C4-2B (cell line): ENCODE measurements at regions not wholly inside any gene's neighbourhood (a gene's known extent, or its start where the extent isn't known, plus 50 kb on each side); places are given as distances from the start of the nearest gene placed in this dataset.

Experiments
- H3K27ac ChIP-seq: fragments of 450-650 bp; 2 replicates; pipeline ENCODE4 v1.5.1; 2017
- ZFX ChIP-seq: fragments of 450-650 bp; IDR thresholded peaks from 2 replicates; pipeline ENCODE4 v1.6.1; 2017
- TF ChIP-seq, protein P1 (sequence below): fragments of 450-650 bp; conservative IDR thresholded peaks from 2 replicates; pipeline ENCODE4 v1.5.1; 2017; ENCODE audit warnings: mild to moderate bottlenecking

DNA sequence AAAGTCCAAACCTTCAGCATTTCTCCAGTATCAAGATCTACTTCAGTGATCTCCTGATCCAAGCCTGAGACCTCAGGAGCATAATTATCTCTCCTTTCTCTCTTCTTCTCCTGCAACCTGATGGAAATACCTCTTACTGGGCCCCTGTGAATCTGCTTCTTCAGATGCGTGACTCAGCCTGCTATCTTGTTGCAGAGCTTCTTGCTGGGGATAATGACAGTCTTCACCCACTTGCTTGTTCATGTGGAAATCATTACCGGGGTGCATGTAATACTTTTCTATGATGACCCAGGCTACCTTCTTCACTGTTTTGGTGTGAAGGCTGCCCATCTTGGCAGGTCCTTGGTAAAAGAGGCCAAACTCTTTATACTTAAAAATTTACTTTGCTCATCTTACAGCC, 140.0 kb upstream of the POU2AF2 start:
- TF ChIP-seq ZFX = no peak
- TF ChIP-seq, protein P1, sequence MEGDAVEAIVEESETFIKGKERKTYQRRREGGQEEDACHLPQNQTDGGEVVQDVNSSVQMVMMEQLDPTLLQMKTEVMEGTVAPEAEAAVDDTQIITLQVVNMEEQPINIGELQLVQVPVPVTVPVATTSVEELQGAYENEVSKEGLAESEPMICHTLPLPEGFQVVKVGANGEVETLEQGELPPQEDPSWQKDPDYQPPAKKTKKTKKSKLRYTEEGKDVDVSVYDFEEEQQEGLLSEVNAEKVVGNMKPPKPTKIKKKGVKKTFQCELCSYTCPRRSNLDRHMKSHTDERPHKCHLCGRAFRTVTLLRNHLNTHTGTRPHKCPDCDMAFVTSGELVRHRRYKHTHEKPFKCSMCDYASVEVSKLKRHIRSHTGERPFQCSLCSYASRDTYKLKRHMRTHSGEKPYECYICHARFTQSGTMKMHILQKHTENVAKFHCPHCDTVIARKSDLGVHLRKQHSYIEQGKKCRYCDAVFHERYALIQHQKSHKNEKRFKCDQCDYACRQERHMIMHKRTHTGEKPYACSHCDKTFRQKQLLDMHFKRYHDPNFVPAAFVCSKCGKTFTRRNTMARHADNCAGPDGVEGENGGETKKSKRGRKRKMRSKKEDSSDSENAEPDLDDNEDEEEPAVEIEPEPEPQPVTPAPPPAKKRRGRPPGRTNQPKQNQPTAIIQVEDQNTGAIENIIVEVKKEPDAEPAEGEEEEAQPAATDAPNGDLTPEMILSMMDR = no peak
- no peak overlapping the region for H3K27ac ChIP-seq

DNA sequence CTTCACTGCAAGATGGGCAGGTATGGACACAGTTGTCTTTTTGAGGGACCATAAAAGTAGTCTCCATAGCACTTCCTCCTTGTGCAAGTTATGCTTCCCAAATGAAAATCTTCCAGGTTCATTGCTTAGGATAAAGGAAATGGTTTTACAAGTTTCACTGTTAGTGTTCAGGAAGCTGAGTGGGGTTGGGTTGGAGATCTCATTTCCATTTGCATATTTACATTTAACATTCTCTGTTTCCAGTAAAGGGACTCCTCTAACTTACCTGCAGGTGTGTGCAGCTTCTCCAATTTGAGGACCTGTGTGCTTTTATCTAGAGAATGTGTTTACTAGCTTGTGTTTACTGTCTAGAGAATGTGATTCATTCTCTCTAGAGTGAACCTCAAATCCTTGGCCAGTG, 141.3 kb upstream of the POU2AF2 start:
- H3K27ac ChIP-seq = no peak overlapping the region
- TF ChIP-seq, protein P1 = no peak
- TF ChIP-seq ZFX = no peak

- no peak overlapping the region for H3K27ac ChIP-seq
- TF ChIP-seq, protein P1 = no peak
- no peak for TF ChIP-seq ZFX
These were observed 143.6 kb upstream of the POU2AF2 start for GRCh38 chr11:111101881-111102280.

DNA sequence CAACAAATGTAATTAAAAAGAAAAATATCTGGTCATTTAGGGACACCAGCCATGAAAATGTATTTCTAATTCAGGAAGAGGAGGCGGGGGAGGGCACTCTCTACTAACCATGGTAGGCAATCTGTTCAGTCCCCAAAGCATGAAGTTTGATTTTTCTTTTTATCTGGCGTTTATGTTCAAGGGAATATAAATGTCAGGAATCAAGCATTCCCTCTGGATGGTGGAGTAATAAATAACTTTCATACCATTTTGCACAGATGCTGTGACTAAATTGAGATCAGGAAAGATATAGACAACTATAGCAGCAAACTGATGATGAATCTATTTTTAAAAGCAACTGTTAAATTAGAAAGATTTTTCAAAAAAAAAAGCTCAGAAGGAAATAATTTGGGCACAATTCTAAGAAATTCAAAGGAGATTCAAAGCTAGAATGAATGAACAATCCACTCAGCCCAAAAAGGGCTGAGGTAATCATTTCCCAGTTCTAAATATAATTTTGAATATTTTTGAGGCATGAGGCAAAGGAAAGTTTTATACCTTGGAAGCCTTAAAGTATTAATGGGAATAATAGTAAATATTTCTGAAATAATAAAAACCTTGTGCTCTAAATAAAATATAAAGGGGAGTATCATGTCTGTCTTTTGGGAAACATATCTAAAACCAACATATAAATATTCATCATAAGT, 146.4 kb upstream of the POU2AF2 start:
- TF ChIP-seq, protein P1 = no peak
- TF ChIP-seq ZFX = no peak
- H3K27ac ChIP-seq = no peak overlapping the region

DNA sequence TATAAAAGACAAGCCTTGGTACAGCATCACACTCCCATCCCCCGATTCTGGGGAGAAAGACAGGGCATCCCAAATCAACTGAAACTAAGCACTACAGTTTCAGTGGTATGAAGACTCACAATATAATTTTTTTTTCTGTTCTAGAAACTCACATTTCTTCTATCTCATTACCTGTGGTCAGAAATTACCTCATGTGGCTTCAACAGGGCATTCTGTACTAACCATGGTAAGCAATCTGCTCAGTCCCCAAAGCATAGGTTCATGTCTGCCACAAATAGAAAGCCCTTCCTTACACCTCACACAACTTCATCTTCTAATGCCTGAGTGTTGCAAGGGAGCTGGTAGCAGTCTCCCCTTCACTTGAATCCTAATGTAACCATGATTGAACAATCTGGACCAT, 147.4 kb upstream of the POU2AF2 start:
- TF ChIP-seq ZFX = no peak
- TF ChIP-seq, protein P1 = no peak
- no peak overlapping the region for H3K27ac ChIP-seq

DNA sequence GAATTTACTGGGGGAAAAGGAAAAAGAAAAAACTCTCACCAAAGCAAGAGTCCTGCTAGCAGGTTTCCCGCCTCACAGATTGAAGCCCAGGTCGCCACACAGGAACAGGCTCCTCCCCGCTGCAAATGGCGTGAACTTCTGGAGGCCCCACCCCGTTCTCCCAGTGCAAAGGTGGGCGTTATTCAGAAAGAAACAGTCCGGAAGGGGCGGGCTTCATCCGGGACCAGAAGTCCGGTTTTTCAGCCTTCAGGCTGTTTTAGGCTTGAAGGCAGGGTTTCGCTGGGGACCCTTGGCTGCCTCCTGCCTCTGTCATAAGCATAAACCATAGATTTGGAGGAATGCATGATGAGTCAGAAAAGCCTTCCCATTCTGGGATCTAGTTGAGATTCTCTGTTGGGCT, 148.3 kb upstream of the POU2AF2 start:
- H3K27ac ChIP-seq = no peak overlapping the region
- no peak for TF ChIP-seq ZFX
- TF ChIP-seq, protein P1 = no peak

DNA sequence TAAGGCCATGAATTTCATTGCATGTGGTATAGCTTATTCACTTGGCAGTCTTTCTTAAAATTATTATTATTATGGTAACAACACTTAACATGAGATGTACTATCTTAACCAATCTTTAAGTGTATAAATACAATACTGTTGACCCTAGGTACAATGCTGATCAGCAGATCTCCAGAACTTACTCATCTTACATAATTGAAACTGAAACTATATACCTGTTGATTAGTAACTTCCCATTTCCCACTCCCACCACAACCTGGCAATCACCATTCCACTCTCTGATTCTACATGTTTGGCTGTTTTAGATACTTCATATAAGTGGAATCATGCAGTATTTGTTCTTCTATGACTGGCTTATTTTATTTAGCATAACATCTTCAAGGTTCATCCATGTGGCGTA, 150.2 kb upstream of the POU2AF2 start:
- TF ChIP-seq, protein P1 = no peak
- TF ChIP-seq ZFX = no peak
- H3K27ac ChIP-seq = no peak overlapping the region
